ENCODE measurements at regions not wholly inside any gene's neighbourhood (a gene's known extent, or its start where the extent isn't known, plus 50 kb on each side); places are given as distances from the start of the nearest gene placed in this dataset.
"Not testable (repeated sequence)": the region's sequence is repeated elsewhere in the genome, so short reads cannot be mapped to it uniquely, and the experiment has no call there.

GRCh38 chr5:133857595-133858313 is 110.7 kb downstream of the C5orf15 start:
- not testable (repeated sequence) for DNase-seq (ENCODE audit: low read depth in 4 of 4, low spot score in 1 of 4)

GRCh38 chr5:133854554-133854953 is 113.9 kb downstream of the C5orf15 start:
- DNase-seq (ENCODE audit: low read depth in 4 of 4, low spot score in 1 of 4), result no peak

DNA sequence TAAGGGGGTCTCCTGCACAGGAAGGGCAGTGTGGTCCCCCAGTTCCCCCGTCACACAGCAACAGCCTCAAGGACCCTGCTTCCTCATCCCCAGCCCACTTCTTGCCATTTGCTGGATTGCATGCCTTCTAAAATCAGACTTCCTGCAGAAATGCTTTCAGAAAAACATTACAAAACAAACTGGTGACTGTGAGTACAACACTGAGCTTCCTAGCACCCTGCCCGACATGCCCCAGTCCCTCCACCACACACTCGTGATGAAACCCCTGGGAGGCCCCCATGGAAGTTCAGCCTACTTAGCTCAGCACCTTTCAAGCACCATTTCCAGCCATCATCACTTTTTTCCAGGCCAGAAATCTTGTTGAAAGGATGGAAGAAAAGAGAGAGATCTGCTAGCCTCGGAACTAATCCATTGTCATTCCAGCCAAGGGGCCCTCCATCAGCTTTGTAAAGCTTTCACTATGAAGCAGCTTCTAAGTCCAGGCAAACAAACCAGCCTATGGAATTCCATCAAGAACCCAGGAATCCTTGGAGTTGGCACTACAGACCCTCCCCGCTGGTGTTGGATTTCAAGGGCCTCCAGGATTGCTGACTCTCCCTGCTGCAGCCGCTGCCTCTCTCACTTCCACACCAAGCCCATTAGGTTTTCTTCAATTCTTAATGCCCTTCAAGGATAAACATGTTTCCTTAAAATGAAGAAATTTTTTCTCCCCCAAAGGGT is 114.6 kb downstream of the C5orf15 start:
- no peak for DNase-seq (ENCODE audit: low read depth in 4 of 4, low spot score in 1 of 4)

GRCh38 chr5:133851521-133851920 is 116.9 kb downstream of the C5orf15 start:
- no peak for DNase-seq (ENCODE audit: low read depth in 4 of 4, low spot score in 1 of 4)

- DNase-seq (ENCODE audit: low read depth in 4 of 4, low spot score in 1 of 4), result no peak
These were observed 117.6 kb downstream of the C5orf15 start for GRCh38 chr5:133850811-133851210.

GRCh38 chr5:133849116-133849515 is 119.3 kb downstream of the C5orf15 start:
- DNase-seq (ENCODE audit: low read depth in 4 of 4, low spot score in 1 of 4), result no peak

GRCh38 chr5:133848341-133848811 is 120.0 kb downstream of the C5orf15 start:
- DNase-seq (ENCODE audit: low read depth in 4 of 4, low spot score in 1 of 4), result no peak

GRCh38 chr5:133847886-133848285 is 120.5 kb downstream of the C5orf15 start:
- no peak for DNase-seq (ENCODE audit: low read depth in 4 of 4, low spot score in 1 of 4)

DNA sequence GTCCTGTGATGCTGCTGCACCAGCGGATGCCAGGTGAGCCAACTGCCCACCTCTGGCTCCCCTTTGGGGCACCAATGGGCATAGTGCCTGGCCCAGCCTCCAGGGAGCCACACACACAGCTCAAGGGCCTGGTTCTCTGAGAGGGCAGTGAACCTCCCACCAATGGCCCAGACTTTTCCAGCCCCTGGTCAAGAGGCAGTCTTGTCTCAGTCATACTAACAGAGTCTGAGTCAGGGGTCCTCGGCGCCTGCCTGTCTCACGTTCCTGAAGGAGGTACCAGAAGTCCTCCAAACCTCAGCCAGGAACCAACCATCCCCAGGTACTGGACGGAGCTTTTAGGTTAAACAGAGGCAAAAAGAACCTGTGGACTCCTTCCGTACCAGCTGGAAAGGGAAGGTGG is 121.1 kb downstream of the C5orf15 start:
- DNase-seq (ENCODE audit: low read depth in 4 of 4, low spot score in 1 of 4), result no peak

GRCh38 chr5:133846478-133847226 is 121.8 kb downstream of the C5orf15 start:
- no peak for DNase-seq (ENCODE audit: low read depth in 4 of 4, low spot score in 1 of 4)

GRCh38 chr5:133845271-133845670 is 123.2 kb downstream of the C5orf15 start:
- DNase-seq (ENCODE audit: low read depth in 4 of 4, low spot score in 1 of 4), result no peak

GRCh38 chr5:133844836-133845235 is 123.6 kb downstream of the C5orf15 start:
- DNase-seq (ENCODE audit: low read depth in 4 of 4, low spot score in 1 of 4), result no peak

- no peak for DNase-seq (ENCODE audit: low read depth in 4 of 4, low spot score in 1 of 4)
These were observed 124.5 kb downstream of the C5orf15 start for GRCh38 chr5:133843911-133844310.

DNA sequence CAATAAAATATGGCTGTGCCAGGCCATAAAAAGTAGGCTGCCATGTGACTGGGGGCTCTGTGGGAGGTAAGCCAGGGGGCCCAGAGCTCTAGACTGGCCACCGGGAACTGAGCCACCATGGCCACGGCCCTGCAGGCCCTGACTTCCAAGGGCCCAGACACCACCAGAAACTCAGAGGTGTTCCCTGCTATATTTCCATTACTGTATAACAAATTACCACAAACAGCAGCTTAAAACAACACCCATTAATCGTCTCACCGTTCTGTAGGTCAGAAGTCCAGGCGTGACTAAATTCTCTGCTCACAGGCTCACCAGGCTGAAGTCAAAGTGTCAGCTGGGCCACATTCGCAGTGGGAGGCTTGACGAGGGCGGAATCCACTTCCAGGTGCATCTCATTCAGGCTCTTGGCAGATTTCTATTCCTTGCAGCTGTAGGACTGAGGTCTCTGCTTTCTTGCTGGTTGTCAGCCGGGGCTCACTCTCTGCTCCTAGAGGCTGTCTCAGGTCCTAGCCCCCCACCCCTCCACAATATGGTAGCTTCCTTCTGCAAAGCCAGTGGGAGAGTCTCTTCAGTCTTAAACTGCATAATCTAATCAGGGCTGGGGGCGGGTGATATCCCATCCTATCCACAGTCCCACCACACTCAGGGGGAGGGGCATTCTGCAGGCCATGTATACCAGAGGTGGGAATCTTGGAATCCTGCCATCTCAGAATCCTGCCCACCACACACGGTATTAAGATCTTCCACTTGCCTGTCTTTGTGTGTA is 125.4 kb downstream of the C5orf15 start:
- no peak for DNase-seq (ENCODE audit: low read depth in 4 of 4, low spot score in 1 of 4)

- no peak for DNase-seq (ENCODE audit: low read depth in 4 of 4, low spot score in 1 of 4)
These were observed 126.3 kb downstream of the C5orf15 start for GRCh38 chr5:133841831-133842750.

- DNase-seq (ENCODE audit: low read depth in 4 of 4, low spot score in 1 of 4), result no peak
These were observed 128.3 kb downstream of the C5orf15 start for GRCh38 chr5:133840168-133840567.

- no peak for DNase-seq (ENCODE audit: low read depth in 4 of 4, low spot score in 1 of 4)
These were observed 128.7 kb downstream of the C5orf15 start for GRCh38 chr5:133839721-133840120.

DNA sequence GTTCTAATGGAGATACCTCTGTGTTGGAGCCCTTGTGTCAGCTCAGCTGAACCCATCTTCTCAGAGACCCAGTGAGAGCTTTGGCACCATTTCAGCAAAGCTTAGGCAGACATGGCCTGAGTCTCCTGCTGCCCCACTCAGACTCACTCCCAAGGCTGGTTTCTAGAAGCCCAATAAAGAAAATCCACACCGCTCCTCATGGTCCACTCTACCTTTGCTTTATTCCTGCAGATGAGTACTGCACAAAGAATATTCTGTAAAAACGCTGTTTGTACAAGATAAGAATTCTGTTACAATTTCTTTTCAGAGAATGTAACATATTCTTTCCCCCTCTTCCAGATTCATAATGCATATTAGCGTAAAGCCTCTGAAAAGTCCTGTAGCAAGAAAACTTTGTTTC is 129.3 kb downstream of the C5orf15 start:
- no peak for DNase-seq (ENCODE audit: low read depth in 4 of 4, low spot score in 1 of 4)

DNA sequence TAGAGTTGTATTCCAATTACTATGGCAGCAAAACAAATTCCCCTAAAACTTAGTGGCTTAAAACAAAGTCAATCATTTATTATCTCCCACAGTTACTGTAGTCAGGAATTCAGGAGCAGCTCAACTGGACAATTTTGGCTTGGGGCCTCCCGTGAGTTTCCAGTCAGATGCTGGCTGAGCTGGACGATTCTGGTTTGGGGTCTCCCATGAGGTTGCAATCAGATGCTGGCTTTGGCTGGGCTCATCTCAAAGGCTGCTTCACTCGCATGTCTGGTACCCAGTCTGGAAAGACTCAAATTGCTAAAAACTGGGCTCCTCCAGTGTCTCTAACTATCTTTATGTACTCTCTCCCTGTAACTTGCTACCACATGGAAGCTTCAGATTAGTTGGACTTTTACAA is 130.1 kb downstream of the C5orf15 start:
- no peak for DNase-seq (ENCODE audit: low read depth in 4 of 4, low spot score in 1 of 4)
